ENCODE measurements at regions not wholly inside any gene's neighbourhood (a gene's known extent, or its start where the extent isn't known, plus 50 kb on each side); places are given as distances from the start of the nearest gene placed in this dataset.

- no peak overlapping the region for H3K27ac ChIP-seq (ENCODE audit: low read depth, low read length)
- no peak overlapping the region for H3K4me3 ChIP-seq (ENCODE audit: low read length)
- peaks cover under 1% of the 10 kb centered on the region; the same call in 1 of the 2 replicates for H3K4me1 ChIP-seq (ENCODE audit: control insufficient read depth, low read length)
- no peaks in the 10 kb centered on the region for H3K79me2 ChIP-seq (ENCODE audit: control insufficient read depth, low read length)
- no peak overlapping the region for H3K4me2 ChIP-seq (ENCODE audit: low read length)
- H3K36me3 ChIP-seq (ENCODE audit: control insufficient read depth, low read length): no peaks in the 10 kb centered on the region
- no peaks in the 10 kb centered on the region for H3K9me3 ChIP-seq (ENCODE audit: control insufficient read depth, insufficient read depth, low read length)
- H4K20me1 ChIP-seq (ENCODE audit: control insufficient read depth, insufficient read depth, low read depth, low read length): no peaks in the 10 kb centered on the region
- H3K9me2 ChIP-seq (replicated peaks; ENCODE audit: control insufficient read depth, low read length): no peaks in the 10 kb centered on the region
- TF ChIP-seq EZH2phosphoT487 (IDR thresholded peaks at IDR 0.05; ENCODE audit: borderline replicate concordance, low read length): no peak
- TF ChIP-seq, protein P1, sequence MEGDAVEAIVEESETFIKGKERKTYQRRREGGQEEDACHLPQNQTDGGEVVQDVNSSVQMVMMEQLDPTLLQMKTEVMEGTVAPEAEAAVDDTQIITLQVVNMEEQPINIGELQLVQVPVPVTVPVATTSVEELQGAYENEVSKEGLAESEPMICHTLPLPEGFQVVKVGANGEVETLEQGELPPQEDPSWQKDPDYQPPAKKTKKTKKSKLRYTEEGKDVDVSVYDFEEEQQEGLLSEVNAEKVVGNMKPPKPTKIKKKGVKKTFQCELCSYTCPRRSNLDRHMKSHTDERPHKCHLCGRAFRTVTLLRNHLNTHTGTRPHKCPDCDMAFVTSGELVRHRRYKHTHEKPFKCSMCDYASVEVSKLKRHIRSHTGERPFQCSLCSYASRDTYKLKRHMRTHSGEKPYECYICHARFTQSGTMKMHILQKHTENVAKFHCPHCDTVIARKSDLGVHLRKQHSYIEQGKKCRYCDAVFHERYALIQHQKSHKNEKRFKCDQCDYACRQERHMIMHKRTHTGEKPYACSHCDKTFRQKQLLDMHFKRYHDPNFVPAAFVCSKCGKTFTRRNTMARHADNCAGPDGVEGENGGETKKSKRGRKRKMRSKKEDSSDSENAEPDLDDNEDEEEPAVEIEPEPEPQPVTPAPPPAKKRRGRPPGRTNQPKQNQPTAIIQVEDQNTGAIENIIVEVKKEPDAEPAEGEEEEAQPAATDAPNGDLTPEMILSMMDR (IDR thresholded peaks at IDR 0.05; ENCODE audit: low read depth, low read length, poor library complexity, severe bottlenecking): no peak
- no peaks in the 10 kb centered on the region for H3K27me3 ChIP-seq (ENCODE audit: control insufficient read depth, low read length)
- no peaks in the 10 kb centered on the region for H3F3A ChIP-seq (ENCODE audit: control insufficient read depth, insufficient read depth)
Measured at GRCh38 chr9:81517954-81518353, 171.4 kb downstream of the TLE1 start.

GRCh38 chr9:81513059-81513458 lies 176.3 kb downstream of the TLE1 start:
- Histone ChIP-seq H3K4me3 (ENCODE audit: low read length) (no peak overlapping the region), H3K9me3 (ENCODE audit: control insufficient read depth, insufficient read depth, low read length) (no peaks in the 10 kb centered on the region), H4K20me1 (ENCODE audit: control insufficient read depth, insufficient read depth, low read depth, low read length) (no peaks in the 10 kb centered on the region), H3K9me2 (replicated peaks; ENCODE audit: control insufficient read depth, low read length) (no peaks in the 10 kb centered on the region), H3F3A (ENCODE audit: control insufficient read depth, insufficient read depth) (no peaks in the 10 kb centered on the region), H3K27ac (ENCODE audit: low read depth, low read length) (no peak overlapping the region), H3K27me3 (ENCODE audit: control insufficient read depth, low read length) (no peaks in the 10 kb centered on the region), H3K4me2 (ENCODE audit: low read length) (no peak overlapping the region), H3K4me1 (ENCODE audit: control insufficient read depth, low read length) (no peaks in the 10 kb centered on the region), H3K36me3 (ENCODE audit: control insufficient read depth, low read length) (no peaks in the 10 kb centered on the region), H3K79me2 (ENCODE audit: control insufficient read depth, low read length) (no peaks in the 10 kb centered on the region)
- no peak for TF ChIP-seq EZH2phosphoT487 (IDR thresholded peaks at IDR 0.05; ENCODE audit: borderline replicate concordance, low read length)
- TF ChIP-seq, protein P1 (IDR thresholded peaks at IDR 0.05; ENCODE audit: low read depth, low read length, poor library complexity, severe bottlenecking): no peak

- H3K4me3 ChIP-seq (ENCODE audit: low read length): no peak overlapping the region
- H3K27ac ChIP-seq (ENCODE audit: low read depth, low read length): no peak overlapping the region
- no peaks in the 10 kb centered on the region for H3K9me2 ChIP-seq (replicated peaks; ENCODE audit: control insufficient read depth, low read length)
- H3F3A ChIP-seq (ENCODE audit: control insufficient read depth, insufficient read depth): no peaks in the 10 kb centered on the region
- H3K4me2 ChIP-seq (ENCODE audit: low read length): no peak overlapping the region
- TF ChIP-seq, protein P1 (IDR thresholded peaks at IDR 0.05; ENCODE audit: low read depth, low read length, poor library complexity, severe bottlenecking): no peak
- TF ChIP-seq EZH2phosphoT487 (IDR thresholded peaks at IDR 0.05; ENCODE audit: borderline replicate concordance, low read length): no peak
- H3K4me1 ChIP-seq (ENCODE audit: control insufficient read depth, low read length): no peaks in the 10 kb centered on the region
- no peaks in the 10 kb centered on the region for H3K27me3 ChIP-seq (ENCODE audit: control insufficient read depth, low read length)
- no peaks in the 10 kb centered on the region for H3K79me2 ChIP-seq (ENCODE audit: control insufficient read depth, low read length)
- H3K36me3 ChIP-seq (ENCODE audit: control insufficient read depth, low read length): no peaks in the 10 kb centered on the region
- no peaks in the 10 kb centered on the region for H3K9me3 ChIP-seq (ENCODE audit: control insufficient read depth, insufficient read depth, low read length)
- H4K20me1 ChIP-seq (ENCODE audit: control insufficient read depth, insufficient read depth, low read depth, low read length): no peaks in the 10 kb centered on the region
Measured at GRCh38 chr9:81512641-81513040, 176.7 kb downstream of the TLE1 start.
